Activated naive CD4-positive, alpha-beta T cell treated with anti-CD3 and anti-CD28 coated beads, Interleukin-2, amount 50 U/mL, for 16 hours (primary cell): ENCODE measurements at regions not wholly inside any gene's neighbourhood (a gene's known extent, or its start where the extent isn't known, plus 50 kb on each side); places are given as distances from the start of the nearest gene placed in this dataset.

Experiments
- DNase-seq: peaks from one replicate; pipeline ENCODE4 v3.0.0-alpha.2; 2020

- DNase-seq: no peak
Observed at GRCh38 chr2:62364791-62365528, 141.0 kb downstream of the TMEM17 start.

- no peak for DNase-seq
Observed at GRCh38 chr2:62363166-62363565, 142.8 kb downstream of the TMEM17 start.

GRCh38 chr2:62362561-62362960 lies 143.4 kb downstream of the TMEM17 start:
- no peak for DNase-seq

GRCh38 chr2:62361964-62362363 lies 144.0 kb downstream of the TMEM17 start:
- DNase-seq: no peak

GRCh38 chr2:62354771-62355561 lies 151.0 kb downstream of the TMEM17 start:
- no peak for DNase-seq

- DNase-seq: no peak
Observed at GRCh38 chr2:62352031-62352430, 154.0 kb downstream of the TMEM17 start.

- no peak for DNase-seq
Observed at GRCh38 chr2:62349788-62350187, 153.9 kb downstream of the B3GNT2 start.

GRCh38 chr2:62348700-62349099 lies 152.8 kb downstream of the B3GNT2 start:
- no peak for DNase-seq

- no peak for DNase-seq
Observed at GRCh38 chr2:62347563-62348270, 151.8 kb downstream of the B3GNT2 start.

- no peak for DNase-seq
Observed at GRCh38 chr2:62344472-62344871, 148.6 kb downstream of the B3GNT2 start.

GRCh38 chr2:62343636-62344337 lies 147.9 kb downstream of the B3GNT2 start:
- DNase-seq: no peak

- DNase-seq: no peak
Observed at GRCh38 chr2:62343206-62343605, 147.3 kb downstream of the B3GNT2 start.

- DNase-seq: no peak
Observed at GRCh38 chr2:62340994-62341484, 145.1 kb downstream of the B3GNT2 start.

GRCh38 chr2:62339837-62340236 lies 143.9 kb downstream of the B3GNT2 start:
- no peak for DNase-seq

- DNase-seq: no peak
Observed at GRCh38 chr2:62339413-62339812, 143.5 kb downstream of the B3GNT2 start.

GRCh38 chr2:62338111-62338510 lies 142.2 kb downstream of the B3GNT2 start:
- DNase-seq: no peak

- no peak for DNase-seq
Observed at GRCh38 chr2:62337403-62337802, 141.5 kb downstream of the B3GNT2 start.

GRCh38 chr2:62335612-62336011 lies 139.7 kb downstream of the B3GNT2 start:
- DNase-seq: no peak

GRCh38 chr2:62334440-62335058 lies 138.6 kb downstream of the B3GNT2 start:
- DNase-seq: no peak

GRCh38 chr2:62334009-62334408 lies 138.1 kb downstream of the B3GNT2 start:
- DNase-seq: no peak

- DNase-seq: no peak
Observed at GRCh38 chr2:62330959-62331358, 135.0 kb downstream of the B3GNT2 start.

- no peak for DNase-seq
Observed at GRCh38 chr2:62329797-62330196, 133.9 kb downstream of the B3GNT2 start.
